RWPE1 (cell line): ENCODE measurements at regions not wholly inside any gene's neighbourhood (a gene's known extent, or its start where the extent isn't known, plus 50 kb on each side); places are given as distances from the start of the nearest gene placed in this dataset.

Experiments used
- CTCF ChIA-PET: fragments of 350-600 bp; sonication (Branson Sonifier 250); formaldehyde crosslinking; extraction: SDS; loops from one replicate; lab custom pipeline; 2021; lab: Yijun Ruan, JAX
- POLR2A ChIA-PET: fragments of 400-600 bp; formaldehyde crosslinking; extraction: SDS; loops from one replicate; lab custom pipeline; 2020; ENCODE audit warnings: antibody characterized with exemption; ENCODE audit not compliant: low non-redundant PET; lab: Yijun Ruan, JAX
- DNase-seq: peaks from one replicate; pipeline ENCODE4 v3.0.0; 2012; ENCODE audit warnings: low spot score
- H3K27ac ChIP-seq: fragments of 450-650 bp; 2 replicates; pipeline ENCODE4 v1.5.1; 2017
- CTCF ChIP-seq: fragments of 450-650 bp; conservative IDR thresholded peaks from 2 replicates; pipeline ENCODE4 v1.5.1; 2017; ENCODE audit warnings: low read depth, mild to moderate bottlenecking

GRCh38 chr2:111708476-111709180, 175.4 kb downstream of the ANAPC1 start:
- POLR2A ChIA-PET: no interaction called here
- TF ChIP-seq CTCF: no peak
- CTCF ChIA-PET: no interaction called here
- no peak overlapping the region for H3K27ac ChIP-seq
- DNase-seq: no peak

GRCh38 chr2:111709321-111709720, 174.7 kb downstream of the ANAPC1 start:
- POLR2A ChIA-PET: no interaction called here
- CTCF ChIA-PET: no interaction called here
- no peak for TF ChIP-seq CTCF
- no peak for DNase-seq
- no peak overlapping the region for H3K27ac ChIP-seq

GRCh38 chr2:111710085-111710484, 173.9 kb downstream of the ANAPC1 start:
- no peak for DNase-seq
- no peak for TF ChIP-seq CTCF
- POLR2A ChIA-PET: no interaction called here
- CTCF ChIA-PET: no interaction called here
- no peak overlapping the region for H3K27ac ChIP-seq

GRCh38 chr2:111710613-111711012, 173.4 kb downstream of the ANAPC1 start:
- H3K27ac ChIP-seq: no peak overlapping the region
- DNase-seq: no peak
- TF ChIP-seq CTCF: no peak
- CTCF ChIA-PET: no interaction called here
- POLR2A ChIA-PET: no interaction called here

- CTCF ChIA-PET: no interaction called here
- POLR2A ChIA-PET: no interaction called here
- no peak for TF ChIP-seq CTCF
- DNase-seq: no peak
- no peak overlapping the region for H3K27ac ChIP-seq
Observed at GRCh38 chr2:111711270-111711669, 172.7 kb downstream of the ANAPC1 start.

- TF ChIP-seq CTCF: no peak
- H3K27ac ChIP-seq: no peak overlapping the region
- ChIA-PET POLR2A (no interaction called here), CTCF (no interaction called here)
- no peak for DNase-seq
Observed at GRCh38 chr2:111712361-111712760, 171.6 kb downstream of the ANAPC1 start.
